ENCODE measurements at regions not wholly inside any gene's neighbourhood (a gene's known extent, or its start where the extent isn't known, plus 50 kb on each side); places are given as distances from the start of the nearest gene placed in this dataset.

DNA sequence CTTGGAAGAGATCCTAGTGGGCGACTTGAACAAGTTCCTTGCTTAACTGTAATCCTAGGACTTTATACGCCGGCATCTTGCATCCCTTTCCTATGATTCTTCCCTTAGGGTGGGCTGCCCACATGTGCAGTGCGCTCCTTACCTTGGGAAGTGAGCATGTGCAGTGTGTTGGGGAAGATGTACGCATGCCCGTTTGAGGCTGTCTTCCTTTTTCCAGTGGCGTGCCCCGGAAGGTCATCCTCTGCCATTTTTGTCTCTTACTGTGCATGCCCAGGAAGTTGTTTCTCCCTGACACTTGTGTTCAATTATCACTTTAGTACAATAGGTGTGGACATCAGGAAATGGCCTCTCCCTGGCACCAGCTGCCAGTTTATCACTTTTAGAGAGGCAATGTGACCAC is 936.5 kb downstream of the TBC1D22A start:
- no peak for DNase-seq (ENCODE audit: low read depth, low spot score)

DNA sequence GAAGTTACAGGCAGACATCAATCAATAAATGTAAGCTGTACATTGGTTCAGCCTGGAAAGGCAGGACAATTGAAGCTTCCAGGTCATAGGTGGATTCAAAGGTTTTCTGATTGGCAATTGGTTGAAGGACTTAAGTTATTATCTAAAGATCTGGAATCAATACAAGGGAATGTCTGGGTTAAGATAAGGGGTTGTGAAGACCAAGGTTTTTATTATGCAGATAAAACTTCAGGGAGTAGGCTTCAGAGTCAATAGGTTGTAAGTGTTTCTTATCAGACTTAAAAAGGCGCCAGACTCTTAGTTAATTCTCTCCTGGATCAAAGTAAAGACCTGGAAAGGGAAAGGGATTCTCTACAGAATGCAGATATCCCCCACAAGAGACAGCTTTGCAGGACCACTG is 935.4 kb downstream of the TBC1D22A start:
- no peak for DNase-seq (ENCODE audit: low read depth, low spot score)

DNA sequence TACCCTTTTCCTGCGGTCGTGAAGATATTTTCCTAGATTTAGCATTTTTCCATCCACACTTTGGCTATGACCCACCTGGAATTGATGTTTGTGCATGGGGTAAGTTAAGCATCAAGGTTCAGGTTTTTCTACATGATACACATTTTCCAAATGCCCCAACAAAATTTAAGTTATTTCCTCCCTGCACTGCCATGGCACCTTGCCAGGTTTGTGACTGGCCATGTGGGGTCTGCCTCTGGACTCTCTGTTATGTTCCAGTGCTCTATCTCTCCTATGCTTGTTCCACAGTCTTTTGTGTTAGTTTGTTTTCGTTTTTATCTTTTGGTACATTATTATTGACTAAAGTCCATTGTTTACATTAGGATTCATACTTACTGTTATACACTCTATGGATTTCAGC is 934.3 kb downstream of the TBC1D22A start:
- no peak for DNase-seq (ENCODE audit: low read depth, low spot score)

DNA sequence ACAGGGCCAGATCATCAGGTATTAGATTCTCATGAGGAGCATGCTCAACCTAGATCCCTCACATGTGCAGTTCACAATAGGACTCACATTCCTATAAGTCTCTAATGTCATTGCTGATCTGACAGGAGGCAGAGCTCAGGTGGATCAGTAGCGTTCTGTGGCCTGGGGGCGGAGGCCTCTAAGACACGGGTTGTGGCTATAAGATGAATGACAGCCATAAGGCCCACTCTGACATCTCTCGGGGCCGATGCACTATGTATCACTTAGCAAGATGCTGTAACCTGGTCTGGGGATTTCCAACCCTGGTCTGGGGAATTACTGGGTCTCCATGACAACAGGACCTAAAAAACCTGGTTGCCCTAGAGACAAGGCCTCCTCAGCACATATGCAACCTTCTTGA is 932.7 kb downstream of the TBC1D22A start:
- no peak for DNase-seq (ENCODE audit: low read depth, low spot score)

DNA sequence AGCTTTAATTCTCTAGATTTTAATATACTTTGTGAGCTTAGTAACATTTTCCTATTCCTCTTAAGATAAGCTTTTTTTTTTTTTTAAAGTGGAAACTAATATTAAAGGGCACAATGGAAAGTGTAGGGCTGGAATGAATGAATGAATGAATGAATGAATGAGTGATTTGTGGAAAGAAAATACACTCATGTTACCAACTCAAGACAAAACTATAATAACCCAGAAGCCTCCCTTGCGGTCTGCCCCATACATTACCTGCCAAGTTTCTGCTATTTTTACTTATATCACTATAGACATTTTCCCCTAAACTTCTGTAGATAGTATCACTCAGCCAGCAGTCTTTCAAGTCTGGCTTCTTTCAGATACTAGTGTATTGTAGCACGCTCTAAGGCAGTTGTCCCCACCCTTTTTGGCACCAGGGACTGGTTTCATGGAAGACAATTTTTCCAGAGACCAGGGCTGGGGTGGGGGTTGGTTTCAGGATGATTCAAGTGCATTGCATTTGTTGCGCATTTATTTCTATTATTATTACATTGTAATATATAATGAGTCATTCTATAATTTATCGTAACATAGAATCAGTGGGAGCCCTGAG is 932.2 kb downstream of the TBC1D22A start:
- no peak for DNase-seq (ENCODE audit: low read depth, low spot score)

DNA sequence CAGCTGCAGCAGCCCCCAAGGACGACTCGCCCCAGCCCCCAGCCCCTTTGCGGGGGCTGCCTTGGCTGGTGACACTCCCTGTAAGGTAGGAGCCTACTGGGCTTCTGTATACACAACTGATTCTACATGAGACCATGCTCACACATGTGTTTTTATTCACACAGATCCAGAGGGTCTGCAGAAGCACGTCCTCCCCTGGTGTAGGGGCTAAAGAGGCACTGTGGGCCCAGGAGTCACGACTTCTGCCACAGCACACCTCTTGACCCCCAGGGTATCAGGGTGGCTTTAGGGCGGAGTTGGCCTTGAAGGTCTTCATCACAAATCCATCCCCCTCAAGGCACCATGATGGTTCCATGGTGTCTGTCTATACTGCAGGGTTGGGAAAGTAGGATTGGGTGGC is 931.2 kb downstream of the TBC1D22A start:
- DNase-seq (ENCODE audit: low read depth, low spot score): no peak

DNA sequence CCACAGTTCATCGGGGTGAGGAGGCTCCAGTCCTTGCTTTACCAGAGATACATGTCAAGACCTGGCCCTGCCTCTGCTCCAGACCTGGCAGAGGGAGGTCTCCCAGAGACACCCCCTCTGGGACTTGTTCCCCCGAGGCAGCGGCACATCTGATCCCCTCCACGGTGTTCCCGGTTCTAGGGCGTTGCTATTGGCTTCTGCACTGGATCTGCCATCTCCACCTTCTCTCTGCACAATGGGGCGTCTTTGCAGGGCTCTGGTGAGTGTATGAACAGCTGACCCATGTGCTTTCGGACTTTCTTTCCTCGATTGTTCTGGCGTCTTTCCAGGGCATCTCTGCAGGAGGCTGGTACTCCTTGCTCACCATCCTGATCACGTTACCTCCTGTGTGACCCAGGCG is 930.4 kb downstream of the TBC1D22A start:
- DNase-seq (ENCODE audit: low read depth, low spot score): no peak

DNA sequence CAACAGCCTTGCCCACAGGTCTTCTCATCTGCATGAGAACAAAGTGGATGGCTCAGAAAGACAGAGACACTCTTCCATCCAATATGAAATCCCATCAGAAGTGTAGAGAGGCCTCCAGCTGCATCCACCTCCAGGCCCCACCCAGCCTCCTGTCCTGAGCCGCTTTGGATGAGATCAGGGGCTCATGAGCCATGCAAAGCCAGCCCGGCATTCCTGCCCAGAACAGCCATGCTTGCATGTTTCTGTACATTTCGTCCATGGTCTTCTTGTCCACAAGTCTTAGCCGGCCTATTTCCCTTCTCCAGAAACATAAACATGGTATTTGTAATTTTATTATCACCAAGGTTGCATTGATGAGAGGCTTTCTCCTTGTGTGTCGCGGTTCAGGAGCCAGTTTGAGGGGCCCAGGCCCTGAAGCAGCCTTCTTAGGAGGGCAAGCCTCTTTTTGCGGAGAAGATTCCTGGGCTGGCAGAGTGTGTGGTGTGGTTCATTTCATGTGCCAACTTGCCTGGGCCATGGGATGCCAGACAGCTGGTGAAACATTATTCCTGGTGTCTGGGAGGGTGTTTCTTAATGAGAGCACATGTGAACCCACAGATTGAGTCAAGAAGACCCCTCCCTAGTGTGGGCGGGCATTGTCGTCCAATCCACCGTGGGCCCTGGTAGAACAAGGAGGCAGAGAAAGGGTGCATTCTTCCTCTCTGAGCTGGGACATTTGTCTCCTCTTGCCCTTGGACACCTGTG is 928.9 kb downstream of the TBC1D22A start:
- DNase-seq (ENCODE audit: low read depth, low spot score): no peak

DNA sequence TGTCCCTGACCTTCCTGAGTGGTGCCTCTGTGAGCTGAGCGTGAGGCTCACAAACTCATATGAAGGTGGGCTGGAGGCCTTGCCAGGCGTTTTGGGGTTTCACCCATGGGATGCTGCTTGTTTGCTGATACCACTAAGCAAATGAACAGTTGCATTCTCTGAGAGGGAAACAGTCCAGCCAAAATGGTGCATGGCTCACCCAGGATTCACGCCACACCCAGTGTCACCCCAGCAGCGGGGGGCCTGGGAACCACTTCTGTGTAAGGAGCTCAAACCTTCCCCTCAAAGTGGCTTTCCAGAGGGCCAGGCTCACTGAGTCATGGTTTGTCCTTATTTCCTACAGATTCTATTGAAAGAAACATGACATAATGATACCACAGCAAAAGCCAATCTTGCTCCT is 928.1 kb downstream of the TBC1D22A start:
- DNase-seq (ENCODE audit: low read depth, low spot score): no peak

DNA sequence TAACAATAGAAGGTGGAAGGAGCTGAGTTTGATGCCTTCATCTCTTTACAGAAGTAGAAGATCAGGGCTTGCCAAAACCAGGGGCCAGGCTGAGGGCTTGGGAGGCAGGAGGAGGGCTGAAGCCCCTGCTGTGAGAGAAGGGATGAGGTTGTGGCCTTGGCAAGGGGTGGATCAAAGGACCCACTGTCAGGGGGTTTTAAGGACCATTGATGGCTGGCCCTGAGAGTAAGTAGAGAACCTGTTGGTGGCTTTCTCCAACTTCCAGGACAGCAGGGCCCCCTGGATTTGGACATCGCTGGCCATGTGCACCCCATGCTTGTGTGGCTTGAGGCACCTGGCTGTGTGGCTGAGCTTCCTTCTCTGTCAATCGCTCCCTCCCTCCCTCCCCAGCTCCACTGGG is 927.7 kb downstream of the TBC1D22A start:
- DNase-seq (ENCODE audit: low read depth, low spot score): no peak

DNA sequence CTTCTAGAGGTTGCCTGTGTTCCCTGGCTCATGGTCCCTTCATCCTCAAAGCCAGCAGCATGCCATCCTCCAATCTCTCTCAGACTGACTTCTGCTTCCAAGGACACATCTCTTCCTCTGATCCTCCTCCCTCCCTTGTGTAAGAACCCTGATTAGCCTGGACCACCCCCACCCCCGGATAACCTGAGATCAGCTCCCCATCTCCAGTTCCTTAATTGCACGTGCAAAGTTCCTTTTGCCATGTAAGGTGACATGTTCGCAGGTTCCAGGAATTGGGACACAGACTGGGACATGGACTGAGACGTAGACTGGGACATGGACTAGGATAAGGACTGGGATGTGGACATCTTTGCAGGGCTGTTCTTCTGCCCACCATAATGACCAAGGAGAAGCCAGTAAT is 925.3 kb downstream of the TBC1D22A start:
- DNase-seq (ENCODE audit: low read depth, low spot score): no peak

DNA sequence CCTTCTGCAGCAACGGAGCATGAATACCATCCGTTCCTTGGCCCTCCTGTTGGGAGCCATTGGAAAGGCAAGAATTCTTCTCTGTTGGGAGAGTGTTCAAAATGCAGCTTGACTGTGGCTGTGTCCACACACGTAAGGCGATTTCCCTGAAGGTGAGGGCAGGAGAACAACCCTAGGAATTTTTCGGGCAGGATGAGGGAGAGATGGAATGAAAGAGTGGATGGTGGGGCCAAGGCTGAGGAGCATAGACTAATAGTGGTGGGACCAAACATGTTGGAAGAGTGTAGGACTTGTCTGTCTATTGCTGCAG is 924.9 kb downstream of the TBC1D22A start:
- no peak for DNase-seq (ENCODE audit: low read depth, low spot score)

DNA sequence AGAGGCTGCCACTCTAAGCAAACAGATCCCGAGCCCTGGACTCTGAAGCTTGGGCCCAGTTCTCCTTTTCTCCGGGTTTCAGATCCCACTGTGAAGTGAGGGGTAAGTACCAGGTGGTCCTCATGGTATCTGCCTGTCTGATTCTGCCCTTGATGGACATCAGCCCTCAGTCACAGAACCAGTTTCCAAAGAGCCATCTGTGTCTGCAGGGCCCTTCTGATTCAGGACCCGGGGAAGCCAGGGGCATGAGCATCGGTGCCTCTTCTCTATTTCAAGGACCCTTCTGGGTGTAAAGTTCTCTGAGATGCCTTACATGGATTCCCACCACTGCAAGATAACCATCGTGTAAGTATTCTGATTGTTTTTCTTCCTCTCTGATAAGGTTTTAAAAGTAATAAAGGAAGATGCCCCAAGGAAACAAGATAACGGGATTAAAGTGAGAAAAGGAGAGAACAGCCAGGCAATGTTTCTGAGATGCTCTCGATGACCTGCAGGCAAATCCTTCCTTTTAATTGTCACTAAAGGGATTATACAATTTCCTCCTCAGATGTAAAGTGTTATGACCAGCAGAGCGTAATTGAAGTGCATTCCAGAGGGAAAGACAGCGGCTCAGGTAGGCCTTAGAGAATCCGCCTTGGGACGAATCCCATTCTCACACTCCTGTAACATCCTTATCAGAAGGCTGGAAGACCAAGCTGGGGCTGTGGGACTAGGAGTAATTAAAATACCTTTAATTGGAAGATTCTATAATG is 924.3 kb downstream of the TBC1D22A start:
- no peak for DNase-seq (ENCODE audit: low read depth, low spot score)

DNA sequence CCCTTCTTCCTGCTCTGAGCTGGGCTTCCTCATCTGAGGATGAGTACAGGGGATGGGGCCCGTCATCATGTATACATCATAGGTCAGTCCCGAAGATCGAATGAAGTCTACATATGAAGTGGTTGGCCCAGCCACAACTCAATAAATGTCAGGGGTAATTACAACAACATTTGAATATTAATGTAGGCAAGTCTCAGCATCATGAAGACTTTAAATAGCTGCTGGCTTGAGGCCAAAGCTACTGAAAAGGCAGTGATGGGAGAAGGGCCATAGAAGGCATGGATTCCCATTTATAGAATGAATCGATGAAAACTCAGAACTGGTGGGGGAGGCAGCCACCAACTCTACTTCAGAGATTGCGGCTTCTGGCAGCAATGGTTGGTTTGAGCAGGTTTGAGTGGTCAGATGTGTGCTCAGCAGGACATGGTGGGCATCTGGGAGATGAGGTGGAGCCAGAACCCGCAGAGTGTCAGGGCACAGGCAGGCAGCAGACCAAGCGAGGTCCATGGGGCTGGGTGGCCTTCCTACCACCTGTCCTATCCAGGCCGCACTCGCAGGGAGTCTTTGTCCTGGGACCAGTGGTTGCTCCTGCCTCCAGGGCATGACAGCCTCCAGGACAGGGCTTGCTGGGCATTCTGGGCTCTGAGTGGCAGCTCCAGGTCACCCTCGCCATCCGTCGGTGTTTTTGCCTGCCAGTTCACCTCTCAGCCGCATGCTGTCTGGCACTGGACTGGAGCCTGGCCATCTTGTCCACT is 919.1 kb downstream of the TBC1D22A start:
- no peak for DNase-seq (ENCODE audit: low read depth, low spot score)

DNA sequence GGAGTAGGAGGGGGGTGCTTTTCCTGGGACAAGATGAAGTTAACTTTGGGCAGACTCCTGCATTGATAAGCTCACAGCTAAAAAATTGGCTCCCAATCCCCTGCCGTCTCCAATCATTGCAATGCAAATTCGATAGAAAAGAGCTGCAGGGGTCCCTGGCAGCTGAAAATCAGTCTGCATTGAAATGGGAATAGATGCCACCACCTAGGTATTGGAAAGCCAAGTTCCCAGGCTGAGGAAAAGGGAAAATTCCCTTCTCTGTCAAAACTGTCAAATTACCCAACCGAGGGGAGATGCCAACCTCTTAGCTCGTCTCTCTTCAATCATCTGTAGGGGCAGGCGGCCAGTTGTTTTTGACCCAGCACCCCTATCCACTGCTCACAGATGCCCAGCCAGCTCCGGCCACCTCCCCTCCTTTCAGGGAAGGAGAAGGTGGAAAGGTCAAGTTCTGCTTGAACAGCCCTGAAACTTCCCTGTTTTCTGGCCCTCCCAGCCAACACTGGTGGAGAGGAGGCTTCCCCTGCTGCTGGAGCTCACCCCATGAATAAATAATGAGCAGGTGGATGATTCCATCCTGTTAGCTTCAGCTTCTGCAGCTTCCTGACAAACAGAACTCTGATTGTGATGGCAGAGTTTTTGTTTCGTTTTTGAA is 916.3 kb downstream of the TBC1D22A start:
- no peak for DNase-seq (ENCODE audit: low read depth, low spot score)

DNA sequence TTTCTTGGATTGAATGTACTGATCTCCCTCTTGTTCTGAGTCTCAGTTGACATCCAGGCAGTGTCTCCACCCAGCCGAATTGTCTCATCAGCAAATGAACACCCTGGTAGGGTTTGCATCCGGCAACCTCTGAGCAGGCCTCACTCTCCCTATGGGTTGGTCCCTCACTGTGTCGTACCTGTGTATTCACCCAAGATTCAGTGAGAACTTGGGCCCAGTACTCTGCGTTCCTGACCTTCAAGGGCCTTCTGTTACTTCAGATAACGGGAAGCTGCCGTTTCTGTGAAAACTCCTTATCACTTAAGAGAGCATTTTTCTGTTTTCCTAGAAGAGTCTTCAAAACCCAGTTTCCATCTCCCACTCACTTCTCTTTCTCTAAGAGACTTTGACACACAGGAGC is 915.6 kb downstream of the TBC1D22A start:
- no peak for DNase-seq (ENCODE audit: low read depth, low spot score)

DNA sequence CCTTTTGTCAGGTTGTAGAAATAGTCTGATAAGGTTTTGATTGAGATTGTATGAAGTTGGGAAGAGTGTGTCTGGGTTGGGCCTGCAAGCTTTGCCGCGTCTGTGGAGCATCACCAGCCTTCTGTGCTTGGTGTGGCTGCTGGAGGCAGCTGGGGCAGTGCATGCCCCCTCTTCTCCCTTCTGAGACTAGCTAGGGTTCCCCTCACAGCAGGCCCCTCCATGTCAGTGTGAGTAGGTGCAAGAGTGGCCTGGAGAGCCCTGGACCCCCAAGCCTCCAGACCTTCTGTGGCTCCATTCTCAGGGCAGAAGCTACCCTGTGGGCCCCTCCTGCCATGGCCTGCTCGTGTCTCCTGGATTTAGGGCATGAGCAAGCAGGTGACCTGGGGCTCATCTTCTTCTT is 914.2 kb downstream of the TBC1D22A start:
- no peak for DNase-seq (ENCODE audit: low read depth, low spot score)

DNA sequence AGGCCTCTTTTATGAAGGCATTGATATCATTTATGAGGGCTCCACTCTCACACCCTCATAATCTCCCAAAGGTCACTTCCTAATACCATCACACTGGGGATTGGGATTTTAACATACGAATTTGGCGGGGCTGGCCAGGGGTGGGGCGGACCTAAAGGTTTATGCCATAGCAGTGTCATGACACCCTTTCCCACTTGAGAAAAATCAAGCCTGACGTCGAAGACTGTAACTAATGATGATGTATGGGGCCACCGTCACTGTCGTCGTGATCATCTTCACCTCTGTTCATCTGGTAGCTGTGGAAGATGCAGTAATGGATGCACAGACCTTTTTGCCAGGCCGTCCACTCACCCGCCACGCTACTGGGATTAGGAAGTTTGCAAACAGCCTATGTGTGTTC is 912.1 kb downstream of the TBC1D22A start:
- no peak for DNase-seq (ENCODE audit: low read depth, low spot score)

DNA sequence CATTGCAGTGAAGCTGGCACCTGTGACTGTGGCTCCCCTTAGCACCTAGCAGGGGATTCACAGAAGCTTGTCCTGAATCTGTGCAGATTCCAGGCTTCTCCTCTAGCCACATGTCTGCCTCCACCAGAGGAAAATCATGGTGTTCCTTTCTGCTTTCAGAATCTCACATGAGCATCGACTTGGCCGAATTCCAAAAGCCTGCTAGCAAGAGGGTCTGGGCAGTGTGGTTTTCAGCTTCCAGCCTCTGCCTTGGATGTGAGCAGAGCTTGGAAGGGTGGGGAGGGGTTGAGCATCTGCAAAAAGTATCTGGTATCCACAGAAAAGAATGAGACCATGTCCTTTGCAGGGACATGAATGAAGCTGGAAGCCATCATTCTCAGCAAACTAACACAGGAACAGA is 911.1 kb downstream of the TBC1D22A start:
- DNase-seq (ENCODE audit: low read depth, low spot score): no peak

DNA sequence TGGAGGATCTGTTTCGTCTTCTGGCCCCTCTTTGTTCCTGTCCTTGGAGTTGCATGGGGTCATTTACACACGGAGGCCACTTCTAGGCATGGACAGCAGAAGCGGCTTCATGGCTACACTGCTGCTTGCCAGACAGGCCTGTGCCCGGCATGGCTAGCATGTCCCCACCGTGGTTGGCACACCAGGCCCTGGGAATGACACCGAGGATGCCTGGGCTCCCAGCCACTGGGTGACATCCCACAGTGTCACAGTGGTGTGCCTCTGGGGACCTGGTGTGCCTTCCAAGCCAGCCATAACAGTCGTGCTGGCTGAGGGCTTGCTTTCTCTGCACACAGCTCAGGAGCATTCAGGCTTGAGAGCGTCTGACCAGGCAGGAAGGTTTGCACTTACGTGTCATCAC is 910.1 kb downstream of the TBC1D22A start:
- DNase-seq (ENCODE audit: low read depth, low spot score): no peak

DNA sequence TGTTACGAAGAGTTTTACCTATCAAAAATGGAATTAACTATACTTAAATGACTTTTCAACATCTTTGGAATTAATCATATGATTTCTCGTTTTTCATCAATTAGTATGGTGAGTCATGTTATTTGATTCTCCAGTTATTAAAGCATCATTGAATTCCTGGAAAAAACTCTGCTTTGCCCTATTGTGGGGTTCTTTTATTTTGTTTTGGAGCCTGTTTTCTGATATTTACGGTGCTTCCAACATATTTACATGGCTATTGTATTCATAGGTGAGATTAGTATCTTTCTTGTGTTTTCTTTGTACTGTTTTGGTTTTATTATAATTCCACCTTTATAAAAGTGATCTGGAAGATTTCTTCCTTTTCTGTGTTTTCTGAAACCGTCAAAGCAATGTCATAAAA is 902.7 kb downstream of the TBC1D22A start:
- DNase-seq (ENCODE audit: low read depth, low spot score): no peak
